Keratinocyte (primary cell): ENCODE measurements at regions not wholly inside any gene's neighbourhood (a gene's known extent, or its start where the extent isn't known, plus 50 kb on each side); places are given as distances from the start of the nearest gene placed in this dataset.

ENCODE experiments used
- DNase-seq: peaks from one replicate; pipeline ENCODE4 v3.0.0-alpha.2; 2011; ENCODE audit warnings: low read depth, missing footprints, low spot score
- FAIRE-seq: peaks from 2 replicates; lab custom pipeline; 2011; peaks lifted over from hg19 to GRCh38; lab: Jason Lieb, UNC
- H2AFZ ChIP-seq: 2 replicates; pipeline ENCODE4 v1.6.0; 2012; ENCODE audit warnings: low read length, control low read depth, inconsistent platforms; ENCODE audit not compliant: control insufficient read depth
- H3K27ac ChIP-seq: 2 replicates; pipeline ENCODE4 v1.5.1; 2011; ENCODE audit warnings: low read length; ENCODE audit not compliant: control insufficient read depth, insufficient read depth
- H3K27me3 ChIP-seq: 3 replicates; pipeline ENCODE4 v1.6.0; 2011; ENCODE audit warnings: low read length; ENCODE audit not compliant: control insufficient read depth, insufficient read depth; ENCODE audit errors: extremely low read depth
- H3K36me3 ChIP-seq, 2 experiments: 2 replicates in 1 of 2; 3 replicates in 1 of 2; pipeline ENCODE4 v1.5.1; 2011; ENCODE audit warnings: low read length in 2 of 2, mild to moderate bottlenecking in 1 of 2; ENCODE audit not compliant: control insufficient read depth in 2 of 2, insufficient read depth in 2 of 2; ENCODE audit errors: extremely low read depth in 1 of 2
- H3K4me1 ChIP-seq: 3 replicates; pipeline ENCODE4 v1.5.1; 2011; ENCODE audit warnings: low read length; ENCODE audit not compliant: control insufficient read depth, insufficient read depth; ENCODE audit errors: extremely low read depth
- H3K4me2 ChIP-seq: 3 replicates; pipeline ENCODE4 v1.6.0; 2011; ENCODE audit warnings: low read depth, low read length; ENCODE audit not compliant: control insufficient read depth, insufficient read depth; ENCODE audit errors: extremely low read depth
- H3K4me3 ChIP-seq, 3 experiments: fragments of 200-600 bp in 1 of 3; sonication (generic) in 1 of 3; 2 replicates in 2 of 3; 3 replicates in 1 of 3; pipeline ENCODE4 v1.5.1; 2011 to 2016; ENCODE audit warnings: low read length in 3 of 3, mild to moderate bottlenecking in 3 of 3, control low read depth in 2 of 3, inconsistent platforms in 1 of 3, low read depth in 1 of 3, mixed read lengths in 1 of 3, mixed run types in 1 of 3, moderate library complexity in 1 of 3; ENCODE audit not compliant: control insufficient read depth in 2 of 3, insufficient read depth in 2 of 3; ENCODE audit errors: extremely low read depth in 1 of 3
- H3K79me2 ChIP-seq: 2 replicates; pipeline ENCODE4 v1.6.0; 2012; ENCODE audit warnings: low read length; ENCODE audit not compliant: control insufficient read depth, insufficient read depth
- H3K9ac ChIP-seq: 3 replicates; pipeline ENCODE4 v1.6.0; 2011; ENCODE audit warnings: low read length; ENCODE audit not compliant: control insufficient read depth, insufficient read depth; ENCODE audit errors: extremely low read depth
- H3K9me1 ChIP-seq: 3 replicates; pipeline ENCODE4 v1.6.0; 2011; ENCODE audit warnings: low read length; ENCODE audit not compliant: control insufficient read depth, insufficient read depth; ENCODE audit errors: extremely low read depth
- H3K9me3 ChIP-seq: 2 replicates; pipeline ENCODE4 v1.5.1; 2012; ENCODE audit warnings: low read depth, low read length; ENCODE audit not compliant: control insufficient read depth
- H4K20me1 ChIP-seq: 3 replicates; pipeline ENCODE4 v1.6.0; 2011; ENCODE audit warnings: low read length; ENCODE audit not compliant: control insufficient read depth, insufficient read depth; ENCODE audit errors: extremely low read depth
- EZH2 ChIP-seq: IDR thresholded peaks from one replicate; pipeline ENCODE4 v1.6.1; 2012; ENCODE audit warnings: inconsistent platforms, mild to moderate bottlenecking, low read length, moderate library complexity
- dilution Hi-C: fragments of 300-500 bp; cut with MboI; formaldehyde crosslinking; loops from one replicate; pipeline ENCODE4 v1.7.0; 2020; ENCODE audit warnings: low sequenced_read_pairs; ENCODE audit not compliant: extremely low pct_ligation_motif_present
- TF ChIP-seq, protein P1 (sequence below), 3 experiments: IDR thresholded peaks in 1 of 3; conservative IDR thresholded peaks in 1 of 3; optimal IDR thresholded peaks in 1 of 3; 2 replicates in 2 of 3; 3 replicates in 1 of 3; pipeline versions ENCODE3 to v1.5.1; 2011; ENCODE audit warnings: low read length in 3 of 3, mild to moderate bottlenecking in 3 of 3, moderate library complexity in 2 of 3, control low read depth in 1 of 3, inconsistent platforms in 1 of 3; ENCODE audit not compliant: insufficient read depth in 2 of 3; ENCODE audit errors: extremely low read depth in 1 of 3

DNA sequence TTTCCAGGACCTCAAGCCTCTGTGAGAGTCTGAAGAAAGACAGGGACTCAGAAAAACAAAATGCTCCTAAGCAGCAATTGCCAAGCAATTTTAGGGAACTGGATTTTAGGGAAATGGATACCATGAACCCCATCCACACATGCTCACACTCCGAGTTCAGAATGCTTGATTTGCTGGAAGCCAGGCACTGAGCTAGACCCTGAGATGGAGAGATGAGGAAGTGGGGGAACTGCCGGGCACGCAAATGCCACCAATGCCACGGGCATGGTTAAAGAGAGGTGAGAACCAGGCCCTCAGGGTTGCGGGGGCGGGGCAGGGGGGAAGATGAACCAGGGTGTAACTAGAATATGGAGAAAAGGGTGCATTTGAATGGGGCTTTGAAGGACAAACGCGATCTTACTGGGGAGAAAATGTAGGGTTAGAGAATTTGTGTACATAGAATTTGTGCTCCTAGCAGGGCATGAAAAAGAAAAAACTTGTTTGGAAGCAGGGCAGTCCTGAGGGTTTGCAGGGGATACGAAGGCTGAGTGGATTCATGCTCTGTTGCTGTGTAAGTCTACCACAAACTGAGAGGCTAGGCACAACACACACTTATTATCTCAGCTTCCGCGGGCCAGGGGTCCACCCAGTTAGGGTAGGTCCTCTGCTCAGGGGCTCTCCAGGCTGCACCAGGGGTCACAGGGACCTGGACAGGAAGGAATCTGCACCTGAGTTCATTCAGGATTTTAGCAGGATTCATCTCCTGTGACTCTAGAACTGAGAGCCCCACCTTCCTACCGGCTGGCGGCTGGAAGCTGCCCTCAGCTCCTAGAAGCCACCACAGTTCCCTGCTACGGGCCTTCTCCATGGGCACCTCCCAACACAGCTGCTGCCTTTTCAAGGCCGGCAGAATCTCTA lies 108.0 kb downstream of the SNX5 start:
- Histone ChIP-seq H4K20me1 (no peaks in the 10 kb centered on the region), H3K79me2 (no peaks in the 10 kb centered on the region), H3K9me3 (peaks cover 6% of the 10 kb centered on the region), H3K9me1 (no peaks in the 10 kb centered on the region), H3K27ac (no peak overlapping the region), H3K9ac (no peak overlapping the region), H2AFZ (no peak overlapping the region), H3K27me3 (peaks cover 13% of the 10 kb centered on the region), H3K4me3 (no peak overlapping the region), H3K4me1 (peaks cover 14% of the 10 kb centered on the region), H3K4me2 (no peak overlapping the region), H3K36me3 (no peaks in the 10 kb centered on the region)
- DNase-seq (no peak), FAIRE-seq (no peak)
- TF ChIP-seq, protein P1, sequence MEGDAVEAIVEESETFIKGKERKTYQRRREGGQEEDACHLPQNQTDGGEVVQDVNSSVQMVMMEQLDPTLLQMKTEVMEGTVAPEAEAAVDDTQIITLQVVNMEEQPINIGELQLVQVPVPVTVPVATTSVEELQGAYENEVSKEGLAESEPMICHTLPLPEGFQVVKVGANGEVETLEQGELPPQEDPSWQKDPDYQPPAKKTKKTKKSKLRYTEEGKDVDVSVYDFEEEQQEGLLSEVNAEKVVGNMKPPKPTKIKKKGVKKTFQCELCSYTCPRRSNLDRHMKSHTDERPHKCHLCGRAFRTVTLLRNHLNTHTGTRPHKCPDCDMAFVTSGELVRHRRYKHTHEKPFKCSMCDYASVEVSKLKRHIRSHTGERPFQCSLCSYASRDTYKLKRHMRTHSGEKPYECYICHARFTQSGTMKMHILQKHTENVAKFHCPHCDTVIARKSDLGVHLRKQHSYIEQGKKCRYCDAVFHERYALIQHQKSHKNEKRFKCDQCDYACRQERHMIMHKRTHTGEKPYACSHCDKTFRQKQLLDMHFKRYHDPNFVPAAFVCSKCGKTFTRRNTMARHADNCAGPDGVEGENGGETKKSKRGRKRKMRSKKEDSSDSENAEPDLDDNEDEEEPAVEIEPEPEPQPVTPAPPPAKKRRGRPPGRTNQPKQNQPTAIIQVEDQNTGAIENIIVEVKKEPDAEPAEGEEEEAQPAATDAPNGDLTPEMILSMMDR (optimal IDR thresholded peaks at IDR 0.05 in 1 of 3, IDR thresholded peaks at IDR 0.05 in 1 of 3, conservative IDR thresholded peaks at IDR 0.05 in 1 of 3; ENCODE audit: extremely low read depth in 1 of 3, insufficient read depth in 2 of 3, low read length in 3 of 3): no peak
- TF ChIP-seq EZH2: no peak
- dilution Hi-C loops: no loop called here

DNA sequence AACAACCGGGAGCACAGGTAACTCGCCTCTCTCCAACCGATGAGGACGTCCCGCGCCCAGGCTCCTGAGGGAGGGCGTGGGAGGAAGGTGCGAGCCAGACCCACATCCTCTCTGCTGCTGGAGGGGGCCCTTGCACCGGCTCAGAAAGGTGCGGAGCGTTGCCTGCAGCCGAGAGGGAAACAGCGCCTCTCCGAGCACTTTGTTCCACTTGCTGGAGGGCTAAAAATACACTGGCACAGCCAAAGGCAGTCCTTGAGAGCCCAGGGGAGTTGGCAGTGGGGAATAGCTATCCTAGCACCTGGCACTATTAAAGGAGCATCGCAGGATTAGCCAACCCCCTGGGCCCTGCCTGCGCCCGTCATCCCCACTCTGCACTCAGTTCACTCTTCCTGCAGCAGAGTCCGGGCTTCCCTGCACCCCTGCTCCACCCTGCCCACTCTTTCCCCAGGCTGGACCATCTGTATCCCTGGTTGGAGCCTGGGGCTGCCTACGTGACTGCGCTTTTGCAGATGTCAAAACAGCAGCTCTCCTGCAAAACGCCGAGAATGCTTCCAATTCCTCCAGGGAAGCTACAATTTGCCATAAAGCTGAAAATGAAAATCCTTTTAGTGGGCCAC lies 108.9 kb downstream of the SNX5 start:
- no peaks in the 10 kb centered on the region for H3K79me2 ChIP-seq
- H3K27ac ChIP-seq: no peak overlapping the region
- H3K4me1 ChIP-seq: peaks cover 14% of the 10 kb centered on the region
- peaks cover 13% of the 10 kb centered on the region for H3K27me3 ChIP-seq
- no peak overlapping the region for H3K4me3 ChIP-seq
- DNase-seq (no peak), FAIRE-seq (no peak)
- dilution Hi-C loops: no loop called here
- H3K4me2 ChIP-seq: no peak overlapping the region
- TF ChIP-seq, protein P1 (optimal IDR thresholded peaks at IDR 0.05 in 1 of 3, IDR thresholded peaks at IDR 0.05 in 1 of 3, conservative IDR thresholded peaks at IDR 0.05 in 1 of 3; ENCODE audit: extremely low read depth in 1 of 3, insufficient read depth in 2 of 3, low read length in 3 of 3): no peak
- TF ChIP-seq EZH2: no peak
- no peak overlapping the region for H2AFZ ChIP-seq
- no peaks in the 10 kb centered on the region for H3K9me1 ChIP-seq
- no peaks in the 10 kb centered on the region for H3K36me3 ChIP-seq
- no peaks in the 10 kb centered on the region for H4K20me1 ChIP-seq
- no peak overlapping the region for H3K9ac ChIP-seq
- peaks cover 6% of the 10 kb centered on the region for H3K9me3 ChIP-seq
